HL-60 (cell line): ENCODE measurements at regions not wholly inside any gene's neighbourhood (a gene's known extent, or its start where the extent isn't known, plus 50 kb on each side); places are given as distances from the start of the nearest gene placed in this dataset.

Experiments used
- CTCF ChIP-seq: IDR thresholded peaks from one replicate; pipeline ENCODE4 v1.5.1; 2011; ENCODE audit warnings: low read length, control low read depth, inconsistent platforms; ENCODE audit not compliant: insufficient read depth
- POLR2AphosphoS5 ChIP-seq: IDR thresholded peaks from 2 replicates; pipeline ENCODE4 v1.6.1; 2012; ENCODE audit warnings: low read depth
- REST ChIP-seq: IDR thresholded peaks from 2 replicates; pipeline ENCODE4 v1.6.1; 2012; ENCODE audit warnings: low read depth; ENCODE audit not compliant: insufficient replicate concordance

GRCh38 chr12:67390273-67390672, 121.1 kb downstream of the CAND1 start:
- TF ChIP-seq CTCF (no peak), POLR2AphosphoS5 (no peak), REST (no peak)
